ENCODE measurements at regions not wholly inside any gene's neighbourhood (a gene's known extent, or its start where the extent isn't known, plus 50 kb on each side); places are given as distances from the start of the nearest gene placed in this dataset.

DNA sequence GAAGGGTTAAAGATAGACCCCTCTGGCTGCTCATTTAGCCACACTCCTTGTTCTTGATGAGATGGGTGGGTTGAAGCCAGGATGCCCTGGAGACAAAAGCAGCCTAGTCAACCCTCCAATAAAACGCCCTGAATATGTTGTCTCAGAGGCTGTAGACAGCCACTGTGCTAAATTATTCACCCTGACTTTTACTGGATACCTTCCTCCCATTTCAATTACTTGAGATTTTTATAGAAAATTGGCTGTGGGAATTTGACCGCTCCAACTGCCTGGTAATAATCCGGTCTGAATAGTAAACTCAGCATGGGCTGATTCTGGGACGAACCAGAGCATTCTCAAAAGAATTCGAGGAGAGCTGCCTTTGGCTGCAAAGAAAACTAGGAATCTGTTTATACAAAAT lies 104.2 kb downstream of the SNX18 start:
- POLR2A ChIA-PET = no interaction called here
- CTCF ChIA-PET = no interaction called here
- TF ChIP-seq, protein P1, sequence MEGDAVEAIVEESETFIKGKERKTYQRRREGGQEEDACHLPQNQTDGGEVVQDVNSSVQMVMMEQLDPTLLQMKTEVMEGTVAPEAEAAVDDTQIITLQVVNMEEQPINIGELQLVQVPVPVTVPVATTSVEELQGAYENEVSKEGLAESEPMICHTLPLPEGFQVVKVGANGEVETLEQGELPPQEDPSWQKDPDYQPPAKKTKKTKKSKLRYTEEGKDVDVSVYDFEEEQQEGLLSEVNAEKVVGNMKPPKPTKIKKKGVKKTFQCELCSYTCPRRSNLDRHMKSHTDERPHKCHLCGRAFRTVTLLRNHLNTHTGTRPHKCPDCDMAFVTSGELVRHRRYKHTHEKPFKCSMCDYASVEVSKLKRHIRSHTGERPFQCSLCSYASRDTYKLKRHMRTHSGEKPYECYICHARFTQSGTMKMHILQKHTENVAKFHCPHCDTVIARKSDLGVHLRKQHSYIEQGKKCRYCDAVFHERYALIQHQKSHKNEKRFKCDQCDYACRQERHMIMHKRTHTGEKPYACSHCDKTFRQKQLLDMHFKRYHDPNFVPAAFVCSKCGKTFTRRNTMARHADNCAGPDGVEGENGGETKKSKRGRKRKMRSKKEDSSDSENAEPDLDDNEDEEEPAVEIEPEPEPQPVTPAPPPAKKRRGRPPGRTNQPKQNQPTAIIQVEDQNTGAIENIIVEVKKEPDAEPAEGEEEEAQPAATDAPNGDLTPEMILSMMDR (IDR thresholded peaks at IDR 0.05; ENCODE audit: insufficient read depth, low read length, missing control alignments) = no peak
- no peak overlapping the region for H3K4me3 ChIP-seq (ENCODE audit: low read depth, low read length)
- DNase-seq (ENCODE audit: low read depth, low spot score) = no peak

DNA sequence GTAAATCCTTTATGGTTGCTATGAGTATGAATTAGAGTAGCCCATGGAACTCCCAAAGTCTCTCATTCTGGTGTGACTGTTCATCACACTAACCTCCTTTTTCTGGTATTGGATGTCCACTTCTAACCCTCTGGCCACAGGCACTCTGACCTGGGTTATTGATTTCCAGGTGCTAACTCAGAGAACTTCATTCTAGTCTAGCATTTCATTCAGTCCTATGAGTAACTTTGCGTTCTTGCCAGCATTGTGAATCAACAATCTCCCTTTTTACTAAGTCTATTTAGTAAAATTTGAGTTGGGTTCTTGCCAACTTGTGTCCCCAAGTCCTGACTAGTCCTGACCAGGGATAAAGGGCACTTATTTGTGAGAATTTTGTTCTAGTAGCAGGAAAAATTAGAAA lies 103.5 kb downstream of the SNX18 start:
- TF ChIP-seq, protein P1 (IDR thresholded peaks at IDR 0.05; ENCODE audit: insufficient read depth, low read length, missing control alignments) = no peak
- DNase-seq (ENCODE audit: low read depth, low spot score) = no peak
- ChIA-PET POLR2A (no interaction called here), CTCF (no interaction called here)
- no peak overlapping the region for H3K4me3 ChIP-seq (ENCODE audit: low read depth, low read length)

DNA sequence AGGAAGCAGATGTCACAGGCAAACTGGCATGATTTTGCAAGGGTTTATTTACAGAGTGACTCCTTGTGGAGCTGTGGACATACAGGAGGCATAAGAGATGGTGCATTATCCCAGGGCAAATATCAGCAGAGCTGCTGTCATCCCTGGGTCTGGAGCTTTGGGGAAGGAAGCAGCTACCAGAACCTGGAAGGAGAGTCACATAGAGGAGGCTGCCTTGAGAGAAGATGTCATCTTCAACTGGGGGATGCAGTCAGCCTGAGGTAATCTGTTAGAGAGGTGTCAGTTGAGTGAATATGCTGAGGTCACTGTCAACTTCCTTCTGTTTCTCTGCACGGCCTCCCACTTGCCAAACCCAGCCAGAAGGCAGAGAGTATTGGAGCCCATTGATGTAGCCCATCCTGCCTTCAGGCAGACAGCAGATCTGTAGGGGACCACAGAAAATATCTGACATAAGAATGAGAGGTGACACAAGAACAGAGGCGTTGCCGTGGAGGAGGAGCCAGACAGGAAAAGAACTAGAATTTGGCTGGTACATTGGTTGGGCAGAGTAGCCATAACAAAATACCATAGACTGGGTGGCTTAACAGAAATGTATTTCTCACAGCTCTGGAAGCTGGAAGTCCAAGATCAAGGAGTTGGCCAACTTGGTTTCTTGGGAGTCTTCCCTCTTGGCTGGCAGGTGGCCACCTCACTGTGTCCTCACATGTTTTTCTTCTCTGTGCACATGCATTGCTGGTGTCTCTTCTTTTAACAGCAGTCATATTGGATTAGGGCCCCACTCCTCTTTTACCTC lies 102.8 kb downstream of the SNX18 start:
- TF ChIP-seq, protein P1 (IDR thresholded peaks at IDR 0.05; ENCODE audit: insufficient read depth, low read length, missing control alignments) = no peak
- DNase-seq (ENCODE audit: low read depth, low spot score) = no peak
- ChIA-PET POLR2A (no interaction called here), CTCF (interaction anchor here (1.0 to 1.6 kb wide), 2 partner anchors 241 to 247 kb away, joined by 3 read pairs; no protein-coding TSS in a partner anchor)
- H3K4me3 ChIP-seq (ENCODE audit: low read depth, low read length) = no peak overlapping the region

DNA sequence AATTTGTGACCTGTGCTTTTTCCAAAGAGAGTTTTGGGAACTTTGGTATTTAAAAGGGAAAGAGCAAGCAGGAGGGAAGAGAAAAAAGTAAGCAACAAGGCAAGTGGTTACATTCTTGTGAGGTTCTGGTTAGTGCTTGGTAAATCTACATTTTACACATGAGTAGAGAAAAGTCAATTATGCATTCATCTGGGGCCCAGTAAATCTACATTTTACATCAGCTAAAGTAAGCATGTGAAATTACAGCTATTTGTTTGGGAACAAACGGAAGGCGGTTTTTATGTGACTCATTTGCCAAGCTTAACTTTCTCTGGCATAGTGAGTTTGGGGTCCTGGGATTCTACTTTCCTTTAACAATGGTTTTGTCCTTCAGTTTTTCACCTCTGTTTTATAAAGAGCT lies 102.2 kb downstream of the SNX18 start:
- no peak overlapping the region for H3K4me3 ChIP-seq (ENCODE audit: low read depth, low read length)
- ChIA-PET POLR2A (no interaction called here), CTCF (interaction anchor here (1.0 to 1.6 kb wide), 2 partner anchors 242 to 247 kb away, joined by 3 read pairs; no protein-coding TSS in a partner anchor)
- no peak for DNase-seq (ENCODE audit: low read depth, low spot score)
- TF ChIP-seq, protein P1 (IDR thresholded peaks at IDR 0.05; ENCODE audit: insufficient read depth, low read length, missing control alignments) = no peak

DNA sequence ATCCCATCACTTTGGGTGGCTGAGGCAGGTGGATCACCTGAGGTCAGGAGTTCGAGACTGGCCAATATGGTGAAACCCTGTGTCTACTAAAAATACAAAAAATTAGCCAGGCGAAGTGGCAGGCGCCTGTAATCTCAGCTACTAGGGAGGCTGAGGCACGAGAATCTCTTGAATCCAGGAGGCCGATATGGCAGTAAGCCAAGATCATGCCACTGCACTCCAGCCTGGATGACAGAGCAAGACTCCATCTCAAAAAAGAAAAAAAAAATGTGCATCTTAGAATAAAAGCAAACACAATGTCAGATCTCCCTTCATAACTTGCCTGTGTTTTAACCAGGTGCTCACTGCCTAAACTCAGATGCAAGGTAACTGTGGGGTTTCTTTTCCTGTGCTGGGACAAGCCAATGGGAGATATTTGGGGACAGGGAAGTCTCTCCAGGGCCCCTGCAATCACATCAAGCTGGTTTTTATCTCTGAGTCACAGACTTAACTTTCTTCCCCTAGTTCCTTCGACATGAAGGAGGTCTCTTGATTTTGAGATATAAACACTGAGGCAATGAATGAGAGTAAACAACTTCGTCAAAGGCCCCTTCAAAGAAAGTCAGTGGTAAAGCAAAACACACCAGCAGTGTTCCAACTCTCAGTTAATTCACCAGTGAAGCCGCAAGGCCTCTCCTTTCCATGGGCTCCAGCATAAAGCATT lies 99.1 kb downstream of the SNX18 start:
- TF ChIP-seq, protein P1 (IDR thresholded peaks at IDR 0.05; ENCODE audit: insufficient read depth, low read length, missing control alignments) = no peak

DNA sequence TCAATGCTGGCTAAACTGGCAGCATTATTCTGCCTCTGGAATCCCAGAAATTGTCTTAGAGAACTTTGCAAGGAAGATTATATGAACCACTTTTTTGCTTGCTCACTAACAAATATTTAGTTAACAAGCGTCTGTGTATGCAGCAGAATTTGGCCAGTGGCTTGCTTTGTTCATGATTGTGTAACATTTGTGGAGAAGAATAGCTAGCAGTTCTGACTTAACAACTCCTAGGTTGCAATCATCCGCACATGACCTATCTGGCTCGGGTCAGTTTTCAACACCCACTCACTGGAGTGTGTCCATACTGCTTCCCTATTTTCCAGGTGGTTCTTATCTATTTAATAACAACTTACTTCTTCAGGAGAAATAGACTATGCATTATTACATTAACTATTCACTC lies 98.5 kb downstream of the SNX18 start:
- ChIA-PET POLR2A (no interaction called here), CTCF (interaction anchor here (1.1 to 1.5 kb wide), 2 partner anchors 9 to 229 kb away, joined by 3 to 5 read pairs; no protein-coding TSS in a partner anchor)
- no peak overlapping the region for H3K4me3 ChIP-seq (ENCODE audit: low read depth, low read length)
- TF ChIP-seq, protein P1 (IDR thresholded peaks at IDR 0.05; ENCODE audit: insufficient read depth, low read length, missing control alignments) = no peak
- no peak for DNase-seq (ENCODE audit: low read depth, low spot score)

More for the DNA sequence above, 99.1 kb downstream of the SNX18 start:
- ChIA-PET POLR2A (no interaction called here), CTCF (interaction anchor here (1.1 kb wide), 1 partner anchor 8 kb away, joined by 3 read pairs; no protein-coding TSS in a partner anchor)
- DNase-seq (ENCODE audit: low read depth, low spot score) = no peak
- H3K4me3 ChIP-seq (ENCODE audit: low read depth, low read length) = no peak overlapping the region
